ENCODE measurements at regions not wholly inside any gene's neighbourhood (a gene's known extent, or its start where the extent isn't known, plus 50 kb on each side); places are given as distances from the start of the nearest gene placed in this dataset.

DNA sequence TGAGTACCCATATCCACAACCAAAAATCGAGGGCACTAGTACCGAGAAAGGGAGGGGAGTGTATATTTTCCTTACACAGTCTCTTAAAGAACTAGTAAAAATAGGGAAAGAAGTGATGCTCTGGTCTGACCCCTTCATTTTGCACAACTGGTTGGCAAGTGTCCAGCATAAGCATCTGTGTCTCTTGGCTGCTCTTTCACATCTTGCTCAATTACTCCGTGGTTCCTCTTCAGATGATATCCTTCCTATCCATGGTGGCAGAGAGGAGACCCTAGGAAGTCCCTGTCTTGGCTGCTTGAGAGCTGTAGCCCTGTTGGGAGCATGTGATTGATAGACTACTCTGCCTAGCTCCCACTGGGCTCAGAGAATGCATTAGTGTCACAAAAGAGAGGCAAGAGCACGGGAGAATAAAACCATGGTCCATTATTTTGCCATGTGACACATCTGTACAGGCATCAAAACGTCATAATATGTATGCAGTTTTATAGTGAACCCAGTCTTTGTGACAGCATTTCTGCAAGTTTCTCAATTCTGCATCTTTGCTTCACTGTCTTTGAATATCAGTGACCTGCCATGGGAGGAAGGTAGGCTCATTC, 111.8 kb upstream of the ANKRD1 start:
- TF ChIP-seq, protein P1, sequence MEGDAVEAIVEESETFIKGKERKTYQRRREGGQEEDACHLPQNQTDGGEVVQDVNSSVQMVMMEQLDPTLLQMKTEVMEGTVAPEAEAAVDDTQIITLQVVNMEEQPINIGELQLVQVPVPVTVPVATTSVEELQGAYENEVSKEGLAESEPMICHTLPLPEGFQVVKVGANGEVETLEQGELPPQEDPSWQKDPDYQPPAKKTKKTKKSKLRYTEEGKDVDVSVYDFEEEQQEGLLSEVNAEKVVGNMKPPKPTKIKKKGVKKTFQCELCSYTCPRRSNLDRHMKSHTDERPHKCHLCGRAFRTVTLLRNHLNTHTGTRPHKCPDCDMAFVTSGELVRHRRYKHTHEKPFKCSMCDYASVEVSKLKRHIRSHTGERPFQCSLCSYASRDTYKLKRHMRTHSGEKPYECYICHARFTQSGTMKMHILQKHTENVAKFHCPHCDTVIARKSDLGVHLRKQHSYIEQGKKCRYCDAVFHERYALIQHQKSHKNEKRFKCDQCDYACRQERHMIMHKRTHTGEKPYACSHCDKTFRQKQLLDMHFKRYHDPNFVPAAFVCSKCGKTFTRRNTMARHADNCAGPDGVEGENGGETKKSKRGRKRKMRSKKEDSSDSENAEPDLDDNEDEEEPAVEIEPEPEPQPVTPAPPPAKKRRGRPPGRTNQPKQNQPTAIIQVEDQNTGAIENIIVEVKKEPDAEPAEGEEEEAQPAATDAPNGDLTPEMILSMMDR (IDR thresholded peaks at IDR 0.05; ENCODE audit: low read length), result no peak
- TF ChIP-seq EZH2phosphoT487 (IDR thresholded peaks at IDR 0.05; ENCODE audit: low read length), result no peak
